Activated naive CD8-positive, alpha-beta T cell treated with anti-CD3 and anti-CD28 coated beads, Interleukin-2, amount 10 ng/mL, durations not matched to agents 7 days and 5 days (primary cell): ENCODE measurements at regions not wholly inside any gene's neighbourhood (a gene's known extent, or its start where the extent isn't known, plus 50 kb on each side); places are given as distances from the start of the nearest gene placed in this dataset.

Experiments
- ATAC-seq: fragments of 150-1000 bp; cut with Tn5 transposase; one replicate; pipeline ENCODE4 v1.10.0; 2021; ENCODE audit warnings: low read depth, moderate library complexity
- POLR2A ChIA-PET: fragments of 350-600 bp; sonication (Branson Sonifier 250); formaldehyde crosslinking; loops from one replicate; lab custom pipeline; 2021; ENCODE audit warnings: antibody characterized with exemption; lab: Charles Lee
- DNase-seq: peaks from one replicate; pipeline ENCODE4 v3.0.0; 2021
- H3K27ac Mint-ChIP-seq: one replicate; pipeline ENCODE4 v1.8.0; 2022; ENCODE audit warnings: mild to moderate bottlenecking, mixed read lengths
- H3K27me3 Mint-ChIP-seq: one replicate; pipeline ENCODE4 v1.8.0; 2022; ENCODE audit warnings: mild to moderate bottlenecking, moderate library complexity, mixed read lengths
- H3K36me3 Mint-ChIP-seq: one replicate; pipeline ENCODE4 v1.8.0; 2021; ENCODE audit warnings: mild to moderate bottlenecking, mixed read lengths
- H3K4me1 Mint-ChIP-seq: one replicate; pipeline ENCODE4 v1.8.0; 2021; ENCODE audit warnings: mixed read lengths
- H3K4me3 Mint-ChIP-seq: one replicate; pipeline ENCODE4 v1.8.0; 2022; ENCODE audit warnings: mild to moderate bottlenecking, moderate library complexity, mixed read lengths
- H3K9me3 Mint-ChIP-seq: one replicate; pipeline ENCODE4 v1.8.0; 2021; ENCODE audit warnings: mixed read lengths

DNA sequence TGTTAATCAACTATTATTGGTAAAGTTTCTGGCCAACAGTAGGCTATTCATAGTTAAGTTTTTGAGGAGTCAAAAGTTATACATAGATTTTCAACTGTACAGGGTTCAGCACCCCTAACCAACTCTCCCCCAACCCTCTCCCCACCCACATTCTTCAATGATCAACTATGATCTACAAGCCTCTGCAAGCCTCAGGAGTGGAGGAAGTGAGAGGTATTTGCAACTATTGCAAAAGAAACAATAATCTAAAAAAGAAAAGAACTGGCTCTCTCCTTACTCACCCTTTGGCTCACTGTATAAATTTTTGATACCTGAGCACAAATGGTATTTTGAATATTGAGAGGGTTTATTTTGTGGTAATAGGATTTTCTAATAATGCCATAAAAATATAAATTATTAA lies 179.8 kb downstream of the IPMK start:
- Mint-ChIP-seq H3K4me1 (no peaks in the 10 kb centered on the region), H3K36me3 (no peaks in the 10 kb centered on the region), H3K4me3 (no peak overlapping the region), H3K9me3 (no peaks in the 10 kb centered on the region), H3K27me3 (peaks cover 7% of the 10 kb centered on the region), H3K27ac (no peak overlapping the region)
- ATAC-seq (no peak), DNase-seq (no peak)
- POLR2A ChIA-PET, result no interaction called here

DNA sequence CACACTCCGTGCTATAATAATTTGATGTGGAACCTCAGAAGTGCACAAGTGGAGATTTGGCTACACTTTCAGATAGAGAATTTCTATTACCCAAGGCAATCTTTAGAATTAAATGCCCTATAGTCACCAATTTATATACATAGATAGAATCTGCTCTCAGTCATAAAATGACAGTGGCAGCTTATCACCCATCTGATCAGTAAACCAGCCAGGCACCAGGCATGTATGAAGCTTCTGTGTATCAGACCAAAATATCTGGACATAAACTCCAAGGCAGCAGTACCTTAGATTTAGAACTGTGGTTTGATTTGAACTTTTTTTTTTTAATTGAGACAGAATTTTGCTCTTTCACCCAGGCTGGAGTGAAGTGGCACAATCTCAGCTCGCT lies 180.9 kb downstream of the IPMK start:
- no peak for DNase-seq
- no peak for ATAC-seq
- POLR2A ChIA-PET, result no interaction called here
- H3K27ac Mint-ChIP-seq, result no peak overlapping the region
- H3K4me3 Mint-ChIP-seq, result no peak overlapping the region
- no peaks in the 10 kb centered on the region for H3K9me3 Mint-ChIP-seq
- peaks cover 10% of the 10 kb centered on the region for H3K27me3 Mint-ChIP-seq
- H3K36me3 Mint-ChIP-seq, result no peaks in the 10 kb centered on the region
- no peaks in the 10 kb centered on the region for H3K4me1 Mint-ChIP-seq

DNA sequence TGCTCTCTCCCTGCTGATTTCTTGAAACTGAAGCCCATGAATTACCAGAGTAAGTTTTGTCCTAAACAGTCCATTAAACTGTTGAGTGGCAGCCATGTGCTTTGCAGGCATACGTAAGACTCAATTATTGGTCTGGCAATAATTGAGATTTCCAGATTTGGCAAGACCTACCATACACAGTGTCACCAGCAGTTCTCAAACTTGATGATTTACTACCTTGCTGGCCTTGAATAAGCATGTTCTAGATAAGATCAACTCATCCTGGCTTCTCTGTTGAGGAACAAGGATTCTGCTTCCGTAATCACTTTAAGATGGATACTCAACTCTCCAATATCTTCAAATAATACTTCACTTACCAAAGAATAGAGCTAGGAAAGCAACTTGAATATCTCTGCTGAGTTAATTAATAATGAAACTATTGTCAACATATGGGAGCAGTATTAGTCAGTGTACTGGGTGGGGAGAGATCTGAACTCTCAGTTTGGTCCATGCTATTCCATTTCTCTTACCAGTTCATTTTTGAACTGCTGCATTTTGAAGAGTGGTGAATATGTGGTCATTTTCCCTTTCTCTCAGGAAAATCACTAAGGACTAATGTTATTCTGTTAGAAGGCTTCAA lies 181.4 kb downstream of the IPMK start:
- Mint-ChIP-seq H3K9me3 (no peaks in the 10 kb centered on the region), H3K27ac (no peak overlapping the region), H3K4me1 (no peaks in the 10 kb centered on the region), H3K36me3 (no peaks in the 10 kb centered on the region), H3K27me3 (peaks cover 10% of the 10 kb centered on the region), H3K4me3 (no peak overlapping the region)
- POLR2A ChIA-PET, result no interaction called here
- ATAC-seq, result no peak
- no peak for DNase-seq

DNA sequence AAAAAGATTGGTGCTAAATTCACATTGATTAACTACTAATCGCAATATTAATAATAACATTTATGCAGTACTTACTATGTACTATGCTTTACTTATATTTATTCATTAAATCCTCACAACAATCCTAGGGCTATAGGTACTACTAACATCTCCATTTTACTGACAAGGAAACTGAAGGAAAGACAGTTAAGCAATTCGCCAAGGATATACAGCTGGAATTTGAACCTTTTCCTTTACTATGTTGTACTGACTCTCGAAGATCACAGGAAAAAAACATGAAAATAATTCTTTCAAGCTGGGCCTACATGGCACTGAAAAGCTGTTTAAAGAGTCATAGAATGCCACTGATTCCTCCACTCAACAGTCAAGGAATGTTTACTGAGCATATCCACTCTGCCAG lies 185.4 kb downstream of the IPMK start:
- ATAC-seq, result no peak
- Mint-ChIP-seq H3K4me3 (no peak overlapping the region), H3K27me3 (peaks cover 4% of the 10 kb centered on the region), H3K36me3 (no peaks in the 10 kb centered on the region), H3K27ac (no peak overlapping the region), H3K9me3 (no peaks in the 10 kb centered on the region), H3K4me1 (no peaks in the 10 kb centered on the region)
- DNase-seq, result no peak
- POLR2A ChIA-PET, result no interaction called here

DNA sequence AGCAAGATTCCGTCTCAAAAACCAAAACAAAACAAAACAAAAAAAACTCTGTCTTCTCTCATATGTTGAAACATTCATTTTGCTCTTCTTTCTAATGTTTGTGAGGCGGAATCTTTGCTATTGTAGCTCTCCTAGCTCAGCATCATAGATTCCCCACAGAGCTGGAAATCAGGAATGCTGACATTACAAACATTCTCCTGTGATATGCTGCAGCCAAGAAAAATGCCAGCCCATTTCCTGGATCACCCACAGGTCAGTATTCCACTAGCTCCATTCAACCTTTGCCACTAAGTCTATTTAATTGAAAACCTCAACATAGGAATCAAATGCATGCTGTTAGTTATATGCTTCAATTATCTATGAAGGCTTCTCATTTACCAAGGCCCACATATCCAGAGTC lies 186.3 kb downstream of the IPMK start:
- Mint-ChIP-seq H3K36me3 (no peaks in the 10 kb centered on the region), H3K27ac (no peak overlapping the region), H3K27me3 (peaks cover 3% of the 10 kb centered on the region), H3K9me3 (no peaks in the 10 kb centered on the region), H3K4me3 (no peak overlapping the region), H3K4me1 (no peaks in the 10 kb centered on the region)
- DNase-seq, result no peak
- ATAC-seq, result no peak
- POLR2A ChIA-PET, result no interaction called here

DNA sequence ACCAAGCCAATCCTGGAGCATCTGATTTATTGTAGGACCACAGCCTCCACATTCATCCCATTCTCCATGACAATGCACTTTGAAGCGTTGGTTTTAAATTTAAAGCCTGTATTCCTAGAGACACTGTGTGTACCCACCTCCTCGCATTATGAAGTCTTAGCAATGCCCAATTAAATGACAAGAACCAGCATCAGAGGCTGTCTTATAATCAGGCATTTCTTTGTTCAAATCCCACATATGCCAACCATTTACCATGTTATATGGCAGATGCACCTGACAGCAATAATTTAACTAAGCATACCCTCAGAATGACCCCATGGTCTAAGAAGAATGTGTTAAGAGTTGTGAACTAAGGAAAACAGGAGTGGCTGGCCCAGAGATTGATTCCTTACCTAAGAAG lies 188.2 kb downstream of the IPMK start:
- DNase-seq (no peak), ATAC-seq (no peak)
- no peaks in the 10 kb centered on the region for H3K9me3 Mint-ChIP-seq
- H3K4me1 Mint-ChIP-seq, result no peaks in the 10 kb centered on the region
- no peak overlapping the region for H3K27ac Mint-ChIP-seq
- POLR2A ChIA-PET, result no interaction called here
- H3K36me3 Mint-ChIP-seq, result no peaks in the 10 kb centered on the region
- peaks cover 3% of the 10 kb centered on the region for H3K27me3 Mint-ChIP-seq
- H3K4me3 Mint-ChIP-seq, result no peak overlapping the region

DNA sequence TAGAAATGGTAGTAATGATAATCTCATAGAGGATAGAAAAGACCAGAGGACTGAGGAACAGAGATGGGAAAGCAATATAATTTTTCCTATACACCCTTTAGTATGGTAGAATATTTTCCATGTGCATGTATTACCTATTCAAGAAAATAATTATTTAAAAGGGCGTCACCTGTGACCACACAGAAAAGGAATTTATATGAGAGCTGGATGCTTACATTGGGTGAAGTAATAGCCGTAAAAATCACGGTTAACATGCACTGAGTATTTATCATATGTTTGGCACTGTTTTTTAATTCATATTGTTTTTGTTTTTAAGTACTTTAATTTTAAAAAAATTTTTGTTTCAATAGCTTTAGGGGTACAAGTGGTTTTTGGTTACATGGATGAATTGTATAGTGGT lies 195.1 kb downstream of the IPMK start:
- POLR2A ChIA-PET, result no interaction called here
- no peaks in the 10 kb centered on the region for H3K36me3 Mint-ChIP-seq
- no peak overlapping the region for H3K4me3 Mint-ChIP-seq
- DNase-seq (no peak), ATAC-seq (no peak)
- H3K27me3 Mint-ChIP-seq, result no peaks in the 10 kb centered on the region
- no peaks in the 10 kb centered on the region for H3K4me1 Mint-ChIP-seq
- H3K9me3 Mint-ChIP-seq, result no peaks in the 10 kb centered on the region
- H3K27ac Mint-ChIP-seq, result no peak overlapping the region

DNA sequence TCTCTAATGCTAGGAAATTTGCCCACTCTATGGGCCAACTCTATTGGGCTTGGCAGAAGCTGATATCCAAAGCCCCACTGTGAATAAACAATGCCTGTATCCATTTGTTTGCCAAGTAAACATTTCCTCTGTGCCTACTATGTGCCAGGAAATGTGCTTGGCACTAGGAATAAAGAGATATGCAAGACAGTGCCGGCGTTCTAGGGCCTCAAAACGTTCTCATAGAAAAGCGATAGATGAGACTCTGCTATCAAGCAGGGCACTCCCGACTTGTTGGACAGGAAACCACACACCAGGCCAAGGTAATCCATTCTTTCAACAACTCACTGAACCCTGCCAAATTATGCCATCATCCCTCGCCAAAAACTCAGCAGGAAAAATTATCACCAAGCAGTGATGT lies 196.7 kb downstream of the IPMK start:
- POLR2A ChIA-PET, result no interaction called here
- no peaks in the 10 kb centered on the region for H3K27me3 Mint-ChIP-seq
- H3K4me3 Mint-ChIP-seq, result no peak overlapping the region
- H3K36me3 Mint-ChIP-seq, result no peaks in the 10 kb centered on the region
- no peak for ATAC-seq
- H3K9me3 Mint-ChIP-seq, result no peaks in the 10 kb centered on the region
- DNase-seq, result no peak
- no peaks in the 10 kb centered on the region for H3K4me1 Mint-ChIP-seq
- H3K27ac Mint-ChIP-seq, result no peak overlapping the region

DNA sequence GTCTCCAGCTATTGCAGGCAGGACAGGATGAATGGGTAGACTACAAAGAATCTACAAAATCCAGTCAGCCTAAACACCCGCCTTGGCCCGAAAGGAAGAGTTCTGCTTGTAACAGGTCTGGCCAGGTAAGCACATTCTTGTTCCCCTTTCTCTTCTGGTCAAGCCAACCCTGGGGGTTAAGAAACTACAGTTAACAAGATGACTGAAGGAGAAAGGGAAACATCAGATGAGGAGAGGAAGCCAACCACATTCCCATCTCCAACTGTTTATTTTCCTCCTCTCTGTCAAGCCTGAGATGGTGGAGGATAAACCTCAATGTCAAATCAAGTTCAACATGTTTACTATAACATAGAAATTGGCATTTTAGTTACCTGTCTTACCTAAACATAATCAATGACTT lies 198.9 kb downstream of the IPMK start:
- DNase-seq, result no peak
- Mint-ChIP-seq H3K27ac (no peak overlapping the region), H3K4me1 (no peaks in the 10 kb centered on the region), H3K36me3 (no peaks in the 10 kb centered on the region), H3K4me3 (no peak overlapping the region), H3K9me3 (no peaks in the 10 kb centered on the region), H3K27me3 (no peaks in the 10 kb centered on the region)
- POLR2A ChIA-PET, result no interaction called here
- no peak for ATAC-seq

DNA sequence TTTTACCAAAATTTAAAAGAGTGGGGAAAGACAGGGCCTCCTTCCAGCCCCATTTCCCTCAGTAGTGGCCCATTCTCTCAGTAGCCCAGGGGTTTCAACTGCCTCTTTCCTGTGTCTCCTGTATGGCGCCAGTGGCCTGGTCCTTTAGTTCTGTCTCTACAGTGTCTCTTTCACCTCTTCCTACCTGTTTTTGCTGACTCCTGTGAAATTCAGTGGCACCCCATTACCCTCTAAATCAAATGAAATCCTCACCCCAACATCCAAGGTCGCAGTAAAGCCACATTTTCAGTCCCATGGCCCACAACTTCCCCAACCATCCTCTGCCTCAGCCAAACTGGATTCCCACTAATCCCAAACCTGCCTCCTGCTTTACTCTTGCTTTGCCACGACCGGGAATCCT lies 200.7 kb downstream of the IPMK start:
- no peak overlapping the region for H3K4me3 Mint-ChIP-seq
- POLR2A ChIA-PET, result no interaction called here
- no peaks in the 10 kb centered on the region for H3K36me3 Mint-ChIP-seq
- H3K9me3 Mint-ChIP-seq, result no peaks in the 10 kb centered on the region
- H3K27ac Mint-ChIP-seq, result no peak overlapping the region
- peaks cover 2% of the 10 kb centered on the region for H3K27me3 Mint-ChIP-seq
- no peak for DNase-seq
- ATAC-seq, result no peak
- no peaks in the 10 kb centered on the region for H3K4me1 Mint-ChIP-seq

DNA sequence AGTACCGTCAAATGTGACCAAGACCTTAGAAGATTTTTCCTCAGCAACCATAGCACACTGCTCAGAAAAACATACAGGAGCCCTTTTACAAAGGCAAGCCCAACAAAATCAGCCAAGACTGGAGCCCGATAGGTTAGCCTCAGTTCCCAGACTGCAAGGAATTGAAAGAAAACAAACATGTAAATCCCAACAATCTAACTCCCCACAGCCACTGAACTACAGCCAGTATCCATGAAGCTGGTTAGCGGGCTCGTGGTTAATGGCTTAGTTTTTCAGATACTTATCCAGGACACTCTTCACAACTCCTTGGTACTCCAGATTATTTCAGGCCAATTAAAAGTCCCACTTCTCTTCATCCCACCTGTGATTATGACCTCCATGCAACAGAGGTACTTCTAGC lies 201.6 kb downstream of the IPMK start:
- H3K36me3 Mint-ChIP-seq, result no peaks in the 10 kb centered on the region
- no peak overlapping the region for H3K27ac Mint-ChIP-seq
- no peak for ATAC-seq
- peaks cover 2% of the 10 kb centered on the region for H3K27me3 Mint-ChIP-seq
- no peak overlapping the region for H3K4me3 Mint-ChIP-seq
- POLR2A ChIA-PET, result interaction anchor here (0.7 kb wide), 1 partner anchor 1163 kb away, joined by 3 read pairs; no protein-coding TSS in a partner anchor
- no peaks in the 10 kb centered on the region for H3K4me1 Mint-ChIP-seq
- no peak for DNase-seq
- H3K9me3 Mint-ChIP-seq, result no peaks in the 10 kb centered on the region

DNA sequence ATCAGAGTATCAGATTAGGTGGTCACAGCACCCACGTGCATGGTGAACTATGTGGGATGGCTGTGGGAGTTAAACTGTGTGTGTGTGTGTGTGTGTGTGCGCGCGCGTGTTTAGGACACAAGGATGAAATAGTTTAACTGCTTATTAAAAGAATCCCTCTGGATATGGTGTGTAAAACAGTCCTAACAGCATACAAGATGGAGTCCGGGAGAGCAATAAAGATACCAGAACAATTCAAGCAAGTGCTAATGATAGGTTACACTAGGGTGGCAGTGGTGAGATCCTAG lies 202.2 kb downstream of the IPMK start:
- H3K27ac Mint-ChIP-seq, result no peak overlapping the region
- H3K9me3 Mint-ChIP-seq, result no peaks in the 10 kb centered on the region
- ATAC-seq (no peak), DNase-seq (no peak)
- no peaks in the 10 kb centered on the region for H3K4me1 Mint-ChIP-seq
- POLR2A ChIA-PET, result interaction anchor here (0.7 kb wide), 1 partner anchor 1162 kb away, joined by 3 read pairs; no protein-coding TSS in a partner anchor
- no peak overlapping the region for H3K4me3 Mint-ChIP-seq
- peaks cover 2% of the 10 kb centered on the region for H3K27me3 Mint-ChIP-seq
- H3K36me3 Mint-ChIP-seq, result no peaks in the 10 kb centered on the region

DNA sequence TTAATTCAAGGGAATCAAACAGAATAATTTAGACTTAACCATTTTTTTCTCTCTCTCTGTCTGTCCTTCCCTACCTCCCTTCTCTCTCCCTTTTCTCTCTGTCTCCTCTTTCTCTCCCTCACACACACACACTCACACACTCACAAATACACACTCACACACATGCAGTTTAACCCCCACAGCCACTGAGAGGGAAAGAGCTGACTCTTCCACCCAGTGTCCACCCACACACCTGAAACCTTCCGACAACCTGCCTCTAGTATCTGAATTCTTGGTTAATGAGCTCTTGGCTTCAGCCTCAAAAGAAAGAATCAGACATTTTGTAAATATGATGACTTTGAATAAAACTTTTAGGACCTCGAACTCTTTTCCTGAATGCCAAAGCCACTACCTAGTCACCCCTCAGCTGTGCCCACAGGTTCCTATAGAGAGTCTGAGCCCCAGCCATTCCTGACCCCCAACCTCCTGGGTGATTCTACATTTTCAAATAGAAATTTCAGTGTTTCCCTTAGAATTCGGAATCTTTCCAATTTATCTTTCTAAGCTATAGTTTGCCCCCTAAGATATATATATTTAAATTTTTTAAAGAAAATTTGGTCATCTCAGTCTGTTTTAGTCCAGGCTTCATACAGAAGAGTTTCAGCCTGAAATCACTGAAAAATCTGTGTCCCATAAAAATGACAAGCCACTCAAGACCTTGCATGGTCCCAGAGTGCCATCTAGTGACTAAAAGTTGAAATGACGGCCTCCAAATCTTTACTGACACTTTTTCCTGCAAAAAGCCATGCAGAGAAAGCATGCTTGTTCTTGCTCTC lies 202.8 kb downstream of the IPMK start:
- POLR2A ChIA-PET, result no interaction called here
- Mint-ChIP-seq H3K27me3 (peaks cover 2% of the 10 kb centered on the region), H3K36me3 (no peaks in the 10 kb centered on the region), H3K27ac (no peak overlapping the region), H3K4me3 (no peak overlapping the region), H3K9me3 (no peaks in the 10 kb centered on the region), H3K4me1 (no peaks in the 10 kb centered on the region)
- no peak for DNase-seq
- ATAC-seq, result no peak

DNA sequence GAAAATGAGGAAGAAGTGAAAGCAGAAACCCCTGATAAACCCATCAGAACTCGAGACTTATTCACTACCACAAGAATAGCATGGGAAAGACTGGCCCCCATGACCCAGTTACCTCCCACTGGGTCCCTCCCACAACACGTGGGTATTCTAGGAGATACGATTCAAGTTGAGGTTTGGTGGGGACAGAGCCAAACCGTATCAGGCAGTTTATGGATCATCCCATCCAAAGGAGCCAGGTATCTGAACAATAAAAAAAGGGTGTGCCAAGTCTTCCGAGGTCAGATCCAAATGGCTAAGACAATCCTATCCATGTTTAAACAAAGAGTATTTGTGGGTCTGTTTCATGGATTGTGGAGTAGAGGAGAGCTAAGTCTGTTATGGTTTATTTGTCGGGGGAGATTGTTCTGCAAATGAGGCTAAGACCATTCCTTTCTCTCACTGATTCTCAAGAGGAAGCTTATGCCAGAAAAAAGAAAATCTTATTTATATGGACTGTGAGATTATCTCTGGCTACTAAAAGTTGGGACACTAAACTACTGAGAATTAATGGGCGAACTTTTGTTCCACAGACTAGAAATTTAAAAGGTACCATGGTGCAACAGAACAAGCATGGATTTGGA lies 203.7 kb downstream of the IPMK start:
- no peak overlapping the region for H3K27ac Mint-ChIP-seq
- H3K4me3 Mint-ChIP-seq, result no peak overlapping the region
- POLR2A ChIA-PET, result no interaction called here
- DNase-seq (no peak), ATAC-seq (no peak)
- peaks cover 3% of the 10 kb centered on the region for H3K27me3 Mint-ChIP-seq
- H3K9me3 Mint-ChIP-seq, result no peaks in the 10 kb centered on the region
- H3K36me3 Mint-ChIP-seq, result no peaks in the 10 kb centered on the region
- no peaks in the 10 kb centered on the region for H3K4me1 Mint-ChIP-seq
